GM18499 (cell line): ENCODE measurements at regions not wholly inside any gene's neighbourhood (a gene's known extent, or its start where the extent isn't known, plus 50 kb on each side); places are given as distances from the start of the nearest gene placed in this dataset.
A peak's percentile ranks its signal among the peaks of the same experiment; 100 is the strongest.
"Not testable (repeated sequence)": the region's sequence is repeated elsewhere in the genome, so short reads cannot be mapped to it uniquely, and the experiment has no call there.

Source experiments
- ATAC-seq: cut with Tn5 transposase; IDR thresholded peaks from one replicate; pipeline ENCODE4 v1.9.1; 2021; ENCODE audit warnings: moderate number of reproducible peaks; ENCODE audit not compliant: insufficient read depth, unreplicated experiment

DNA sequence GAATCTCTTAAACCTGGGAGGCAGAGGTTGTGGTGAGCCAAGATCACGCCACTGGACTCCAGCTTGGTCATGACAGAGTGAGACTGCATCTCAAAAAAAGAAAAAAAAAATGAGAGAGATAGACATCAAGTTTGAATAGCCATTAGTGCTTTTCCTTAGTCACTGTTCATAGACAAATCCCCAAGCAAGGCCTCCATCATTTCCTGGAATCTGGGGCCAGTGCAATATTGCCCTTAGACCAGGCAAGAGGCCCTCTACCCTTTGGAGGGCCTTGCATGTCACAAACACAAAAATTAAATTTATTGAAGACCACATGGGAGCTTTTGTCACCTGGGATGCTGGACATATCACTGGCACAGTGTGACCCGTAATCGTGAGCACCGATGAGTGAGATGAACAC lies 141.5 kb downstream of the B3GNT2 start:
- ATAC-seq: no peak

DNA sequence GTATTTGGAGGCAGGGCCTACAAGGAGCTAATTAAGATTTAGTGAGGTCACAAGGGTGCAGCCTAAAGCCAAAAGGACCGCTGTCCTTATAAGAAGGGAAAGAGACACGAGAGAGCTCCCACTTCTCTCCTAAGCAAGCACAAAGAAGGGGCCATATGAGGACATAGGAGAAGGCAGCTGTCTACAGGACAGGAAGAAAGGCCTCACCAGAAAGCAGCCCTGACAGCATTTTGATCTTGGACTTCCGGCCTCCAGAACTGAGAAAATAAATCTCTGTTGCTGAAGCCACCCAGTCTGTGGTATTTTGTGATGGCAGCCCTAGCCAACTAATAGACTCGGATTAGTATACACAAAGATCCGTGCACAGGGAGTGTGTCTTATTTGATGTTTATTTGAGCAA lies 139.7 kb downstream of the B3GNT2 start:
- no peak for ATAC-seq

DNA sequence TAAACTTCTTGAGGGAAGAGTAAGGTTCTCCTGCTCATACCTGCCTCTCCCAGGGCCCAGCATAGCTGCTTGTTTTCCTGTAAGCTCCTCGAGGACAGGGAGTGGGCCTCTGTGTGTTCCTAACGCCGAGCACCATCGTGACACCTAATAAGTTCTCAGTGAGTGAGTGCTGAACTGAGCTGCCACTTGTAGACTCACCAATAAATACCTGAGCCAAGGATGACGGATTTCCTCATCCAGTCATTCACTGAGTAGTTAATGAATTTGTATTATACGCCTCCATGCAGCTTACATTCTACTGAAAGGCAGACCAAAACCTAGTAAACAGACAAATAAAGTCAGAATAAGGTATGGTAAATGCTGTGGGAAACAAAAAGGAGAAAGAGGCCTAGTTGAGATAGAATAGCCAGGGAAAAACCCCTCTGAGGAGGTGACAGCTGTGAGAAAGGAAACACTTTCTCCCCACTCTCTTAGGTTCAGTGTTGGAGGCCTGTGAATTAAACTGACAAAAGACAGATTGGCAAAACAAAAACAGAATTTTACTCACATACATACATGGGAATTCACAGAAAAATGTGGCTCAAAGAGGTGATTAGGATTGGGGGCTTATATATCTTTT lies 138.6 kb downstream of the B3GNT2 start:
- no peak for ATAC-seq

DNA sequence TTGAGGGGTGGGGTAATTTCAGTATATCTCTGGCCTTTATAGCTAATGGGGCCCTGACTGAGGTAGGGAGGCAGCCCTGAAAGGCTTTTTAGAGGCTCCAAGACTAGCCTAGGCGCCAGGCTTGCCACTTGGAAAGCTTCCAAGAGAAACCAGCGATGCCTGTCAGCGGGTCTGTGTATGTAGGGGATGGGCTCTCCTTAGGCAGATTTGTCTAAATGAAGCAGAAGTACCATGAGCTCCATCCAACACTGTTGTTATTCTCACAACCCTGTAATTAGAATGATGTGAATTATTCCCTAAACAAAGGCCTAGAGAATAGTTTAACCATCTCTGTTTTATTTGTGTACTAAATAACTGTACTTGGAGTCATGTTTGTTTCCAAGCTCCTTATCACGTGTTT lies 138.1 kb downstream of the B3GNT2 start:
- ATAC-seq: no peak

DNA sequence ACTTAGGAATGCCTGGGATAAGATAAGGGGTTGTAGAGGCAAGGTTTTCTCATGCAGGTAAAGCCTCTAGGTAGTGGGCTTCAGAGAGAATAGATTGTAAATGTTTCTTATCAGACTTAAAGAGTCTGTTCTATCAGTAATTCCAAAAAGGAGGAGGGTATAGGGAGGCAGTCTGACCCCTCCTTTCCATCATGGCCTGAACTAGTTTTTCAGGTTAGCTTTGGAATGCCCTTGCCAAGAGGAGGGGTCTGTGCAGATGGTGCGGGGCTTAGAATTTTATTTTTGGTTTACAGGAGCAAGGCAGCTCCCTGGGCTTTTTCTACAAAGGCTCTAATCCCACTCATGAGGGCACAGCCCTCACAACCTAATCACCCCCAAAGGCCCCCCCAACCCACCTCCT lies 135.0 kb downstream of the B3GNT2 start:
- no peak for ATAC-seq

DNA sequence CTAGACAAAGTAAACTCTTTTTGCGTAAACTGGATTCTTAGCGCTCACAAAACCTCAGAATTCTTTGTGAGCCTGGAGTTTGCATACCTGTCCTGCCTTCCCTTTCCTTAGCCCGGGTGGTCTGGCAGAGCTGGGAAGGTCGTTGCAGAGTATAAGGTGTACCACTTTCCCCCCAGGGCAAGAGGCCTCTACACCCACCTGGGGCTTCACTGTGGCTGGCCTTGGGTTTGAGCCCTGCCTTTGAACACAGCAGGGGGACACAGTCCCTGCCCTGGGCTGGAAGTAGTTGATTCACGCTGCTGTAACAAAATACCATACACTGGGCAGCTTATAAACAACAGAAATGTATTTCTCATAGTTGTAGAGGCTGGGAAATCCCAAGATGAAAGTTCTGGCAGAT lies 133.9 kb downstream of the B3GNT2 start:
- ATAC-seq: no peak

DNA sequence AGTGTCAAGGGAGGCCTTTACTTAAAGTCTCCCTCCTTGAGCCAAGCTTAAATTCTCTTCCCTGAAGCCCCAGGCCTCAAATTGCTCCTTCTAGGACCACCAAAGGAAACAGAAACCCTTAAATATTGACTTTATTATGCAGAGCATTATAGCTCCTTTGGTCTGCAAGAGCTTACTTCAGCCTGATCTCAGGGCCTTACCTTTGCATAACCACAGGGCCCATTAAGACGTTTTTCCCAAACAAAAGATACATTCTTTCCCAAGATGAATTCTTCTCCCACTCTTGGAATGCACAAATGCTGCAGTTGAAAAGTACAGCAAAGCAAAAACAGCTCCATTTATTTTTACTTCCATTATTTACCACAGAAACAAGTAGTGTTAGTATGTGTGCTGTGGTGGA lies 130.8 kb downstream of the B3GNT2 start:
- no peak for ATAC-seq

DNA sequence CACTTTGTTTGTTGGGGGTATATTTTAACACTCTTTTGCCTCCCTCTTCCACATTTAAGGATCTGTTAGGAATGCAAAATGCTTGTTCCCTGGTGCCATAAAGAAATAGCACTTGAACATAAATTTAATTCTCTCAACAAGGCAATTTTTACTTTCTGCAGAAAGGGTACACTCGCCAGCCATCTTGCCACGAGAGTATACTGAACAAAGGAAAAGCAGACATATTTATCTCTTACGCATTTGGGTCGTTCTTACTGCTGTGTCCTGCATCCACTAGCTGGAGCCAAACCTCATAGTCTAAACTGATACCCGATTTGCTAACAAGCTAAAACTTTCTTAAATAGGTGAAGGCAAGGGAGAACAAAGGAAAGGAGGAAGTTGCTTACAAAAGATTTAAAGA lies 129.5 kb downstream of the B3GNT2 start:
- no peak for ATAC-seq

DNA sequence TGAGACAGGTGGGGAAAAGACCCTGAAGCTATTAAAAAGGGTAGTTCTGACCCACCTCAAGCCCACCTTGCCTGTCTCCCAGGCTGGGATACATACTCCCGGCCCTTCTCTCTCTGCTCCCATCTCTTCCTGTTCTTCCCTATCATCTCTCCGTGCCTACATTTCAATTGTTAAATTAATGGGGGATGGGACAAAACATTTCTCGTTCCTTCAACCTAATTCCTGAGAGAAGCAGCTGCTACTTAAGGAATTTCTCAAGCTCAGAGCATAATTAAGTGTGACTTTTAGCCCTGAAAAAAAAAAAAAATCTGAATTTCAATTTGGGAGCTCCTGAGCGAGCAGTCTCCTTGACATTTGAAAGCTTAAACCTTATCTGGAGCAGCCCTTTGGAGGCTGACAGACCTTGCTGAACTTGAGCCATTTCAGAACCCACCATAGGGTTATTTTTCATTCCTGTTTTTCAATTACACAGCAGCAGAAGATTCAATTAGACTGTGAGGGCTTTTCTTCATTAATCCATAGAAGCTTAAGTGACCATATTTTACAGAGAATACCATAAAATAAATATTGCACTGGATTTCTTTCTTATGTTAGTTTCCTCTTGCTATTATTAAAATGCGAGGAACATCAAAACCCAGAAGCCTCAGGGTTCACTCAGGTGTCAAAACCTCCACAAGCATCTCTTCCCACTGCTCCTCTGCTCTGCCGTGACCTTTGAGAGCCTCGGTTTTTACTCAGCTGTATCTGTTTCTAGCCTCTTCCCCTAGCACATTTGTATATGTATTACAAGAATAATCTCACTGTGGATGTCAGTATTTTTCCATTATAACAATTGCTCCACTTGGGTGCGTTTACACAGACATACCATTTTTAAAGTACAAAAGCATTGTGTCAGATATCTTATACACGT lies 125.7 kb downstream of the B3GNT2 start:
- ATAC-seq: no peak

DNA sequence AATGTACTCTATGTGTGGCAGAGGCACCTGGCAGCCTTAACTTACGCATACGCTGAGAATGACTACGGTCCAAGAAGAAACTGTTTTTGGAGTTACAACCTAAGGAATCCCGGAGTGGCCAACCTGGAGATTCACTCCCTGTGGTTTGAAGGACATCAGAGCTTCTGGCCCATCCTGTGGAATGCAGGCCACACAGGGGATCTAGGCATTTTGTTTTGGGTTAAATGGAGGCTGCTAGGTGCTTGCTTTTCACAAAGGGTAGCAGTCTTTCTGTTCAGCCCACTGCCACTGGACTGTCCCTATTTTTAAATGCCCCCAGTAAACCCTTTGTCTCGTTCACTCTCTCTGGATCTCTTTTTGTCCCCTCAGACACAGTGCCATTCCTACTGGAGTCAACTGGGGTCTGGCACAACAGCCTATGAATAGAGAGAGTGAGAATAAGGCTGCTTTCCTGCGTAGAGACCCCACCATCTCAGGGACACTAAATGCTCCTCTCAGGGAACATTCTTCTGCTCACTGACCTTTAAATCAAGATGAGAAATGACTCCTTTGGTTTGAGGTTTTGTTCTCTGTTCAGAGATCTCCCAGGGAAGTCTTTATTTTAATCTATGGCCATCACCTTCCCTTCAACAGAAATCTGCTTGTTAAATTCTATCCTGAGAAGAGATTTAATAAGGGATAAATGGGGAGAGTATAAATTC lies 124.9 kb downstream of the B3GNT2 start:
- ATAC-seq: no peak

DNA sequence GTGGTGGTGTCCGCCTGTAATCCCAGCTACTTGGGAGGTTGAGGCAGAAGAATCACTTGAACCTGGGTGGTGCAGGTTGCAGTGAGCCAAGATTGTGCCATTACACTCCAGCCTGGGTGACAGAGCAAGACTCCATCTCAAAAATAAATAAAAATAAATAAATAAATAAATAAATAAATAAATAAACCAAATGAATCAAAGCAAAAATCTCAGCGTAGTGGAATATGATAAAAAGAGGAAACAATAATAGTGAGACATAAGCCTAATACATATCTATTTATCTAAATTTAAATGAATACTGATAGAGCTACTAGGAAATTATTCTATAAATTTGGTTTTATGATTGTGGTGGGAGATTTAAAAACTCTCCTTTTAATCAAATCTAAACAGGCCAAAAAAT lies 124.2 kb downstream of the B3GNT2 start:
- ATAC-seq: not testable (repeated sequence)

DNA sequence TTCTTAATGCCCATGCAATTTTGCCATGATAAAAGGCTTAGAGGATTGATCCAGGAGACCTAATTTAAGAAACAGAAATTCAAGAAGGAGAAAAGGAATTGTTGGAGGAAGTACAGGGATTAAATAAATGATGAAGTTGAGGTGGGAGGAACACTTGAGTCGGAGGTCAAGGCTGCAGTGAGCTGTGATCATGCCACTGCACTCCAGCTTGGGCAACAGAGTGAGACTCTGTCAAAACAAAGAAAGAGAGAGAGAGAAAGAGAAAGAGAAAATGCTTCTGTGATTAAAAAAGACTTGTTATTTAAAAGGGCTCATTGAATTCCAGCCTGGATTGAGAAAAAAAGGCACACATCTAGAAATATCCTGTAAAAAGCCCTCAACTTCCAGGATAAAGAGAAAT lies 123.2 kb downstream of the B3GNT2 start:
- ATAC-seq: no peak

DNA sequence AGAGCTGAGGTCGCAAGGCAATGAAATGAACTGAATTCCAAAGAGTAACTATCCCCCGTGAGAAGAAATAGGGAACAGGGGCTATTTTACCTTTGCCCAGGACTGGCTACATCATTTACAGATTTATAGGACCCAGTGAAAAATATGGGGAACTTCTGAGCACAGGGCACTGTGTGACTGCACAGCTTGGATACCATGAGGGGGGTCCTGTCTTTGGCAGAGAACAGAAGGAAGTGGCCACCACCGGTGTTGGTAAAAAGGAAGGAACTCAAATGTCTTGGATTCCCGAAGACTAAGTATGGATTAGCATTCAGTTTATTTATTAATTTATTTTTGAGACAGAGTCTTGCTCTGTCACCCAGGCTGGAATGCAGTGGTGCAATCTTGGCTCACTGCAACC lies 119.6 kb downstream of the B3GNT2 start:
- no peak for ATAC-seq

DNA sequence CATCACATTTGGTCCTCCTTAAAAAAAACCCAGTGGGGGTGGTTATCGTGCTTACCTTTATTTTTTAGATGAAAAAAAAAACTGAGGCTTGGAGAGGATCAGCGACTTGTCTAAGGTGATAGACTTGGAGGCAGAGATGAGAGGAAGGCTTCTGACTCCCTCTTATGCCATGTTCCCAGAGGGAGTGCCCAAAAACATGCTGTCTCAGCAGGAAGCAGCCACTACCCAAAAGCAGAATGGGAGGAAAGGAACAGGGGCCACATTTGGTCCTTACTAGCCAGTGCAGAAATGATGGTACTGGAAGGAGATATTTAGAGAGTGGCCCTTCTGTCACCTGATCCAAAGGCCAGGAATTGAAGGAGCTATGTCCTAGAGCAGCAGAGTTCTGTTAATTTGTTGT lies 118.4 kb downstream of the B3GNT2 start:
- ATAC-seq: no peak

DNA sequence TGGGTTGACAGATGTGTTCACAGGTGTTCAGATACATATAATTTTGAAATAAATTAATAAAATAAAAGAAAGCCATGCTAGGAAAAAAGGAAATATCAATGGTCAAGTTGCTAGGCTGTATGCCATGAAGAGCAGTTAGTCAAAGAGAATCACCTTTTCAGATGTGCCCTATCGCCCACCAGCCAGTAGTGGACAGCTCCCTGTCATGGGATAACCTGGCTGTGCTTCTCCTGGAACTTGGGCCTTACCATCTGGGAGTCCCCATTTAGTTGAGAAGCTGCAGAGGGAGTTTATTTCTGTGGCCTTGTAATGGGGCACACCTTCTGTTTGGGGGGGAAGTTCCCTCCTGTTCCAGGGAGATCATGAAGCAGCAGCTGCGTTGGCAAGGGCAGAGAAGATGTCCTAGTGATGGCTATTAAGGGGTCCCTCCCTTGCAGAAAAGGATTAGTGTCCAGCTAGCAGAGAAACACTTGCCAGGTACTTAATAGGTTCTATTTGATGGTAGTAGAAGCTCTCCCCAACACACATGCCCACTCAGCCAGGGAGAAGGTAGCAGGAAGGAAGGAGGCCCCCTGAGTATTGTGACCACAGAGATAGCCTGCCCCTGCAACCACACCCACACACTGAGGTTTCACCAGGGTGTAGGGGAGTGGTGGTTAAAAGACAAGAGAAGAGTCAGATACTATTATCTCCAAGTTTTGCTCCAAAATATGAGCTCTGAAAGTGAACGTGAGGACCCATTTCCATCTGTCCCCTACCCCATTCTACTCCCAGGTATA lies 117.7 kb downstream of the B3GNT2 start:
- ATAC-seq: peak; percentile 35

DNA sequence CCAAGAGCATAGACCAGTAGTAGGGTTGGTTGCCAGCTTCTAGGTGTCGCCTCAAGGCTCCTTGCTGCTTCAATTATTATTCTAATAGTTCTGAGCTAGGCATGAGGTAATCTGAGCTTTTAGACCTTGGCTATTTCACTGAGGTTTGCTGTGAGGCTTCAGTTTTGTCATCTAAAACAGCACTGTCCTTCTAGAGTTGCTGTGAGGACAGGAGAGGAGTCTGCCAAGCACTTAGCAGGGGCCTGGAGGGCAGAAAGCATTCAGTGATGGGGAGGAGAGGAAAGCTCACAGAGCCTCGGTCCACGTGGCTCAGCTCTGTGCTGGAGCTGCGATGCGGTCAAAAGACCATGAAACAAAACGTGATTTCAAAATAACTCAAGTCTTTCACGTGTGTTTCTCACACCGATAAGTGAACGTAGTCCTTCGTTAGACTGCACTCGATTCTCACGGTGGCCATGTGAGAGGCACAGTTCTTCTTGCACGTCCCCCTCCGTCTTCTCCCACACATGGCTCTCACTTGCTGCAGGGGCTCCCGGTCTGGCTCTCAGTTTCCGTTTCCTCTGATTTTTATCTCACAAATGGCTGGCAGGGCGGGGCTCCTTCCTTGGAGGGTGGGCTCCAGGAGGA lies 113.7 kb downstream of the B3GNT2 start:
- ATAC-seq: peak; percentile 52

DNA sequence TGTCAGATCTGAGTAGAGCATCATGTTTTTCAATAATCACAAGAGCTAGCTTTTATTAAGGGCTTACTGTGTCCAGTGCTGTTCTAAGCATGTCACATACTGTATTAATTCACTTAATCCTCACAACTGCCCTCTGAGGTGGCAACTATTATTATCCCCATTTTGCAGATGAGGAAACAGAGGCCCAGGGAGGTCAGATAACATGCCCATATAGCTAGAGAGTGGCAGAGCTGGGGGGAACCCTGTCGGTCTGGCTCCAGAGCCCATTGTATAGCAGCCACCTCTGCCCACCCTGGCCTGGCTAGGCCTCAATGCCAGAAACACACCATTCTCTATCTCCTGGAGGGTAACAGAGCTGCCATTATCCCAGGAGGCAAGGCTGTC lies 113.2 kb downstream of the B3GNT2 start:
- ATAC-seq: no peak

DNA sequence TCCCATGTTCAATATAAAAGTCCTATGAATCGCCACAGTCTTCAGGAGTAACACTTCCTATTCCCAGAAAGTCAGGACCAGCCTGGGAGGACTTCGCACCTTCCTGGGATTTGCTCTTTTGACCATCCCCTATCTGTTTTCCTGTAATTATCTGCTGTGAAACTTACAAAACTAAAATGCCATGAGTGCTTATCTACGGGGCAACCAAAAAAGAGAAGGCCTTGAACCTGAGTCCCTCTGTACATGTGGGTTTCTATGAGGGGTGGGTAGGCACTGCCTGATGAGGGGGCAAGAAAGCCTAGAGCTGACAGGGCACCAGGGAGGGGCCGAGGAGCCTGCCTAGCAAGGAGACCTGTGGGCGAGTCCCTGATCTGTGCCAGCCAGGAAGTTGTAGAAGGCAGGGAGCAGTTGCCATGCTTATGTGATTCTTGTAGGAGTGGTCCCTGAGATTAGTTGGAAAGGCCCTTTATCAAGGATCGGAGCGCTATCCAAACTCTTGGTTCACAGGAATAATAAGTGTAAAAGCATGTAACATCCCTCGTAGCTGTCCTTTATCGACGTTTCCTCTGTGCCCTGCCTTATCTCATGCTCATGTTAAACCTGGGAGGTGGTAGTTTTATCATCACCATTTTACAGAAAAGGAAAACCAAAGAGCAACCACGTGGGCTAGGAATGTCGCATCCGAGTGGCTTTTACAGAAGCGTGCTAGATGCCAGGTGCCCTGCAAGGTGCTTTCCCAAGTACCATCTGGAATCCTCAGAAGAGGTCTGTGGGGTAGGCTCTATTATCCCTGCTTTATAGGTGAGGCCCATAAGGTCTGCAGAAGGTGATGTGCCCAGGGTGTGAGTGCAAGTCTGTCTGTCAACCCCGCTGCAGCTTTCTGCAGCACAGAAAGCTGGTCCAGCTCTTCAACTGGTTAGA lies 111.8 kb downstream of the B3GNT2 start:
- no peak for ATAC-seq
